ENCODE measurements at regions not wholly inside any gene's neighbourhood (a gene's known extent, or its start where the extent isn't known, plus 50 kb on each side); places are given as distances from the start of the nearest gene placed in this dataset.
"Not testable (repeated sequence)": the region's sequence is repeated elsewhere in the genome, so short reads cannot be mapped to it uniquely, and the experiment has no call there.

DNA sequence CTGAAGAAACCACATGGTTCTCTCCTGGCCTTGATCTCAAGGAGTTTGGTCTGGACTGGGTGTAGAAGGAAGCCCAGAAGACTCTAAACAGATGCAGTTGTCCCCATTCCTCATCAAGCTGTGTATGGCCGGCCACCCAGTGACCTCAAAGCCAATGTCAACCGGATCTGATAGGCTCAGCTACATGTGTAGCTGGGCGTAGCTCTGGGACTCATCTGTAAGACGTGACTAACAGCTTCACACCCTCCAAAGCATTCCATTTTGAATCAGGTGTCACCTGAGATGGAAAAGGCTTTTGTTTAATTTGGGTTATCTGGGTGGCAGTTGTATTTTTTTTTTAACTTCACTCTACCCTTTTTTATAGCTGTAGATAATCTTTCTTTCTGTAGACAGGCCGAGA is 130.4 kb downstream of the ABCC12 start:
- Histone ChIP-seq H2AFZ (ENCODE audit: low read length) (no peak overlapping the region), H3K9me3 (ENCODE audit: low read length) (no peaks in the 10 kb centered on the region), H3K4me2 (ENCODE audit: low read length) (no peak overlapping the region), H3K27me3 (ENCODE audit: insufficient read depth, low read length) (no peaks in the 10 kb centered on the region), H3K9ac (ENCODE audit: low read length) (no peak overlapping the region), H4K20me1 (ENCODE audit: insufficient read depth, low read length) (no peaks in the 10 kb centered on the region), H3K27ac (ENCODE audit: low read depth, low read length, poor library complexity, severe bottlenecking) (no peak overlapping the region), H3K79me2 (ENCODE audit: insufficient read depth, low read length) (no peaks in the 10 kb centered on the region), H3K9me2 (ENCODE audit: low read depth, low read length) (no peaks in the 10 kb centered on the region), H3F3A (ENCODE audit: insufficient read depth, low read length) (no peaks in the 10 kb centered on the region), H3K36me3 (ENCODE audit: insufficient read depth, low read length) (no peaks in the 10 kb centered on the region), H3K4me1 (ENCODE audit: insufficient read depth, low read length, severe bottlenecking) (no peaks in the 10 kb centered on the region), H3K4me3 (ENCODE audit: low read depth, low read length, poor library complexity, severe bottlenecking) (no peak overlapping the region)
- TF ChIP-seq, protein P1, sequence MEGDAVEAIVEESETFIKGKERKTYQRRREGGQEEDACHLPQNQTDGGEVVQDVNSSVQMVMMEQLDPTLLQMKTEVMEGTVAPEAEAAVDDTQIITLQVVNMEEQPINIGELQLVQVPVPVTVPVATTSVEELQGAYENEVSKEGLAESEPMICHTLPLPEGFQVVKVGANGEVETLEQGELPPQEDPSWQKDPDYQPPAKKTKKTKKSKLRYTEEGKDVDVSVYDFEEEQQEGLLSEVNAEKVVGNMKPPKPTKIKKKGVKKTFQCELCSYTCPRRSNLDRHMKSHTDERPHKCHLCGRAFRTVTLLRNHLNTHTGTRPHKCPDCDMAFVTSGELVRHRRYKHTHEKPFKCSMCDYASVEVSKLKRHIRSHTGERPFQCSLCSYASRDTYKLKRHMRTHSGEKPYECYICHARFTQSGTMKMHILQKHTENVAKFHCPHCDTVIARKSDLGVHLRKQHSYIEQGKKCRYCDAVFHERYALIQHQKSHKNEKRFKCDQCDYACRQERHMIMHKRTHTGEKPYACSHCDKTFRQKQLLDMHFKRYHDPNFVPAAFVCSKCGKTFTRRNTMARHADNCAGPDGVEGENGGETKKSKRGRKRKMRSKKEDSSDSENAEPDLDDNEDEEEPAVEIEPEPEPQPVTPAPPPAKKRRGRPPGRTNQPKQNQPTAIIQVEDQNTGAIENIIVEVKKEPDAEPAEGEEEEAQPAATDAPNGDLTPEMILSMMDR (IDR thresholded peaks at IDR 0.05; ENCODE audit: low read length): no peak
- no peak for TF ChIP-seq EZH2 (IDR thresholded peaks at IDR 0.05; ENCODE audit: borderline replicate concordance, low read length)

DNA sequence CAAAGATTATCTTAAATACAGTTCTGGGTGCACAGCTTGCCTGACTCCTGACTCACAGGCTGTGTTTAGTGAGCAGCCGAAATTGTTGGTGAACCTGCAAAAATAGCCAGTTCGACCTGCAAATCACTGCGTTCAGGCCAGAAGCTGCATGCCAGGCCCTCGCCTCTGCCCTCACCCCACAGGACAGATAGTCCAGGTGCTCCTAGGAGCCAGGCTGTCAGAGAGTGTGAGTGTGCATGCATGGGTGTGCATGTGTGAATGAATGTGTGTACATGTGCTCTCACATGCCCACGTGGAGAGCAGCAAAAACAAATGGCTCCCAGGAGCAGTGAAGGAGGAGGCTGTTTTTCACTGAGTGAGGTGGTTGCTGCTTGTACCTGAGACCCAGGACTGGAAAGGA is 131.8 kb downstream of the ABCC12 start:
- no peak overlapping the region for H3K27ac ChIP-seq (ENCODE audit: low read depth, low read length, poor library complexity, severe bottlenecking)
- H3K4me1 ChIP-seq (ENCODE audit: insufficient read depth, low read length, severe bottlenecking): no peaks in the 10 kb centered on the region
- H3K79me2 ChIP-seq (ENCODE audit: insufficient read depth, low read length): no peaks in the 10 kb centered on the region
- no peak overlapping the region for H2AFZ ChIP-seq (ENCODE audit: low read length)
- no peaks in the 10 kb centered on the region for H3K27me3 ChIP-seq (ENCODE audit: insufficient read depth, low read length)
- H3K4me3 ChIP-seq (ENCODE audit: low read depth, low read length, poor library complexity, severe bottlenecking): no peak overlapping the region
- H3K9ac ChIP-seq (ENCODE audit: low read length): no peak overlapping the region
- no peaks in the 10 kb centered on the region for H3K36me3 ChIP-seq (ENCODE audit: insufficient read depth, low read length)
- H3K9me2 ChIP-seq (ENCODE audit: low read depth, low read length): no peaks in the 10 kb centered on the region
- H3F3A ChIP-seq (ENCODE audit: insufficient read depth, low read length): no peaks in the 10 kb centered on the region
- no peak overlapping the region for H3K4me2 ChIP-seq (ENCODE audit: low read length)
- H4K20me1 ChIP-seq (ENCODE audit: insufficient read depth, low read length): no peaks in the 10 kb centered on the region
- no peak for TF ChIP-seq EZH2 (IDR thresholded peaks at IDR 0.05; ENCODE audit: borderline replicate concordance, low read length)
- TF ChIP-seq, protein P1 (IDR thresholded peaks at IDR 0.05; ENCODE audit: low read length): no peak
- no peaks in the 10 kb centered on the region for H3K9me3 ChIP-seq (ENCODE audit: low read length)

DNA sequence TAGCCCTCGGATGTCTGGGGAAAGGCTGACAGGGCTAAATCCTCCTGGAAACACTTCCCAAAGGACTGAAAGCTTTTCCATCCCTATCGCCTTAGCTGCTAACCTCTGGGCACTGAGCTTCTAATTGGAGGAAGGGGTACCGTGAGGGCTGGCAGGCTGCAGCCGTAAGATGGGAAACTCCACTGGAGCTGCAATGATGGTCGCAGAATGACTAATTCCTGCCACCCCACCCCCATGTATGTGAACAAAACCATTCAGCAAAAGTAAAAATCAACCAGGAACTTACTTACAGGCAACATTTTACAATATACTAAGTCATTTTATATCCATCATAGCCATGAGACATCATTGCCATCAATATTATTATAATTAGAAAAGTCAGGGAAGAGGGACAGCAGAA is 133.3 kb downstream of the ABCC12 start:
- H3K79me2 ChIP-seq (ENCODE audit: insufficient read depth, low read length): no peaks in the 10 kb centered on the region
- no peaks in the 10 kb centered on the region for H3K9me3 ChIP-seq (ENCODE audit: low read length)
- no peaks in the 10 kb centered on the region for H3K9me2 ChIP-seq (ENCODE audit: low read depth, low read length)
- no peaks in the 10 kb centered on the region for H3K27me3 ChIP-seq (ENCODE audit: insufficient read depth, low read length)
- H2AFZ ChIP-seq (ENCODE audit: low read length): no peak overlapping the region
- no peak overlapping the region for H3K4me3 ChIP-seq (ENCODE audit: low read depth, low read length, poor library complexity, severe bottlenecking)
- no peak overlapping the region for H3K27ac ChIP-seq (ENCODE audit: low read depth, low read length, poor library complexity, severe bottlenecking)
- no peaks in the 10 kb centered on the region for H3F3A ChIP-seq (ENCODE audit: insufficient read depth, low read length)
- no peaks in the 10 kb centered on the region for H3K36me3 ChIP-seq (ENCODE audit: insufficient read depth, low read length)
- no peak overlapping the region for H3K4me2 ChIP-seq (ENCODE audit: low read length)
- no peak overlapping the region for H3K9ac ChIP-seq (ENCODE audit: low read length)
- no peak for TF ChIP-seq EZH2 (IDR thresholded peaks at IDR 0.05; ENCODE audit: borderline replicate concordance, low read length)
- TF ChIP-seq, protein P1 (IDR thresholded peaks at IDR 0.05; ENCODE audit: low read length): no peak
- H3K4me1 ChIP-seq (ENCODE audit: insufficient read depth, low read length, severe bottlenecking): no peaks in the 10 kb centered on the region
- H4K20me1 ChIP-seq (ENCODE audit: insufficient read depth, low read length): no peaks in the 10 kb centered on the region

DNA sequence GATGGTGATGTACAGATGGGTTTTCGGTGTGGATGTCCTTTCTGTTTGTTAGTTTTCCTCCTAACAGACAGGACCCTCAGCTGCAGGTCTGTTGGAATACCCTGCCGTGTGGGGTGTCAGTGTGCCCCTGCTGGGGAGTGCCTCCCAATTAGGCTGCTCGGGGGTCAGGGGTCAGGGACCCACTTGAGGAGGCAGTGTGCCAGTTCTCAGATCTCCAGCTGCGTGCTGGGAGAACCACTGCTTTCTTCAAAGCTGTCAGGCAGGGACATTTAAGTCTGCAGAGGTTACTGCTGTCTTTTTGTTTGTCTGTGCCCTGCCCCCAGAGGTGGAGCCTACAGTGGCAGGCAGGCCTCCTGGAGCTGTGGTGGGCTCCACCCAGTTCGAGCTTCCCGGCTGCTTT is 135.2 kb downstream of the ABCC12 start:
- not testable (repeated sequence) for H3K4me3 ChIP-seq (ENCODE audit: low read depth, low read length, poor library complexity, severe bottlenecking); H3K27ac ChIP-seq (ENCODE audit: low read depth, low read length, poor library complexity, severe bottlenecking); H4K20me1 ChIP-seq (ENCODE audit: insufficient read depth, low read length); H3K4me1 ChIP-seq (ENCODE audit: insufficient read depth, low read length, severe bottlenecking); H3K36me3 ChIP-seq (ENCODE audit: insufficient read depth, low read length); H3F3A ChIP-seq (ENCODE audit: insufficient read depth, low read length); H3K9me3 ChIP-seq (ENCODE audit: low read length); H3K79me2 ChIP-seq (ENCODE audit: insufficient read depth, low read length); H3K9ac ChIP-seq (ENCODE audit: low read length); H3K4me2 ChIP-seq (ENCODE audit: low read length); H3K27me3 ChIP-seq (ENCODE audit: insufficient read depth, low read length); H3K9me2 ChIP-seq (ENCODE audit: low read depth, low read length); H2AFZ ChIP-seq (ENCODE audit: low read length)

Data from OCI-LY1 (cell line).